Activated CD8-positive, alpha-beta T cell treated with anti-CD3 and anti-CD28 coated beads for 36 hours (primary cell): ENCODE measurements at regions not wholly inside any gene's neighbourhood (a gene's known extent, or its start where the extent isn't known, plus 50 kb on each side); places are given as distances from the start of the nearest gene placed in this dataset.

Experiments
- ATAC-seq: fragments of 200-7000 bp; cut with Tn5 transposase; one replicate; pipeline ENCODE4 v1.10.0; 2021; ENCODE audit warnings: mild to moderate bottlenecking, moderate library complexity
- CTCF ChIA-PET: fragments of 350-600 bp; sonication (Branson Sonifier 250); formaldehyde crosslinking; loops from one replicate; lab custom pipeline; 2021; ENCODE audit warnings: antibody characterized with exemption; lab: Charles Lee
- POLR2A ChIA-PET: fragments of 350-600 bp; sonication (Branson Sonifier 250); formaldehyde crosslinking; loops from one replicate; lab custom pipeline; 2021; ENCODE audit warnings: antibody characterized with exemption; lab: Charles Lee
- DNase-seq: peaks from one replicate; pipeline ENCODE4 v3.0.0-alpha.2; 2020
- H3K27ac Mint-ChIP-seq: one replicate; pipeline ENCODE4 v1.8.0; 2021; ENCODE audit warnings: mild to moderate bottlenecking, mixed read lengths
- H3K27me3 Mint-ChIP-seq: one replicate; pipeline ENCODE4 v1.8.0; 2021; ENCODE audit warnings: mixed read lengths
- H3K36me3 Mint-ChIP-seq: one replicate; pipeline ENCODE4 v1.8.0; 2021; ENCODE audit warnings: low read depth, mixed read lengths
- H3K4me1 Mint-ChIP-seq: one replicate; pipeline ENCODE4 v1.8.0; 2021; ENCODE audit warnings: low read depth, mixed read lengths
- H3K4me3 Mint-ChIP-seq: one replicate; pipeline ENCODE4 v1.8.0; 2021; ENCODE audit warnings: mild to moderate bottlenecking, moderate library complexity, mixed read lengths
- H3K9me3 Mint-ChIP-seq: one replicate; pipeline ENCODE4 v1.8.0; 2021; ENCODE audit warnings: mixed read lengths
- intact Hi-C: fragments of 100-400 bp; cut with micrococcal nuclease; formaldehyde crosslinking; loops from one replicate; pipeline ENCODE4 v1.10.0; 2022
- TF ChIP-seq, protein P1 (sequence below): fragments of 200-600 bp; IDR thresholded peaks from one replicate; pipeline ENCODE4 v1.8.0; 2022; ENCODE audit warnings: antibody characterized with exemption, mild to moderate bottlenecking

DNA sequence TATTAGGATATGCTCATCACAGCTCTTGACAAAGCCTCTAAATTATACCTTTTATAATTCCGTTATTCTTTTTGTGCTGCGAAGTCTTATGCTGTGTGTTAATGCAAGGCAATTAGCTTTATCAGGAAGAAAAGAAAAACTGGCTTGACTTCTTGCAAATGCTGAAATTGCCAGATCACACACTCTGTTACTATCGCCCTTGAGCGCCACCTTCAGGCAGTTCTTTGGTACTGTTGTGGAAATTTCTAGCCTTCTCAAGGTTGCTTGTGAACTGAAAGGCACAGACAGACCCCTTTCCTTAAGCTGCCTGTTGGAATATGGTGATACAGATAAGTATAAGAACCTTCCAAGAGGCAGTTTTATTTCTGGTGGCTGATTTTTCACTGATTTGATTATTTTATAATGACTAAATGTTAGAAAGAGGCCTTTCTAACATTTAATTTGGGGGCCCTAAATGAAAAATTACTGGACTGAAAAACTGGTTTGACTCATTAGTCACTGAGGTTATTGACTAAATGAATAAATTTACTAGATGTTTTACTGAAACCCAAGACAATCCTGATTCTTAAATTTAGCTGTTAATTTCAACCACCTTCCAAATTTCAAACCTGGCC lies 126.2 kb upstream of the RASGRP1 start:
- POLR2A ChIA-PET, result interaction anchor here (0.6 to 11.1 kb wide), 22 partner anchors 7 to 242 kb away, joined by 3 to 192 read pairs (median 4); partner anchors contain the start of genes FAM98B and RASGRP1
- TF ChIP-seq, protein P1, sequence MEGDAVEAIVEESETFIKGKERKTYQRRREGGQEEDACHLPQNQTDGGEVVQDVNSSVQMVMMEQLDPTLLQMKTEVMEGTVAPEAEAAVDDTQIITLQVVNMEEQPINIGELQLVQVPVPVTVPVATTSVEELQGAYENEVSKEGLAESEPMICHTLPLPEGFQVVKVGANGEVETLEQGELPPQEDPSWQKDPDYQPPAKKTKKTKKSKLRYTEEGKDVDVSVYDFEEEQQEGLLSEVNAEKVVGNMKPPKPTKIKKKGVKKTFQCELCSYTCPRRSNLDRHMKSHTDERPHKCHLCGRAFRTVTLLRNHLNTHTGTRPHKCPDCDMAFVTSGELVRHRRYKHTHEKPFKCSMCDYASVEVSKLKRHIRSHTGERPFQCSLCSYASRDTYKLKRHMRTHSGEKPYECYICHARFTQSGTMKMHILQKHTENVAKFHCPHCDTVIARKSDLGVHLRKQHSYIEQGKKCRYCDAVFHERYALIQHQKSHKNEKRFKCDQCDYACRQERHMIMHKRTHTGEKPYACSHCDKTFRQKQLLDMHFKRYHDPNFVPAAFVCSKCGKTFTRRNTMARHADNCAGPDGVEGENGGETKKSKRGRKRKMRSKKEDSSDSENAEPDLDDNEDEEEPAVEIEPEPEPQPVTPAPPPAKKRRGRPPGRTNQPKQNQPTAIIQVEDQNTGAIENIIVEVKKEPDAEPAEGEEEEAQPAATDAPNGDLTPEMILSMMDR, result peak; percentile 91
- Mint-ChIP-seq H3K36me3 (no peaks in the 10 kb centered on the region), H3K27ac (peak overlapping the region; percentile 62), H3K27me3 (no peaks in the 10 kb centered on the region), H3K4me3 (no peak overlapping the region), H3K4me1 (peaks cover 71% of the 10 kb centered on the region), H3K9me3 (no peaks in the 10 kb centered on the region)
- ATAC-seq (peak; percentile 38), DNase-seq (peak; percentile 88)
- intact Hi-C loops, result loop anchor here (2.0 kb wide), 1 partner anchor 250 kb away; no protein-coding TSS in a partner anchor
- CTCF ChIA-PET, result interaction anchor here (0.6 to 12.1 kb wide), 55 partner anchors 8 to 438 kb away, joined by 3 to 464 read pairs (median 9); partner anchors contain the start of genes FAM98B, RASGRP1 and SPRED1

DNA sequence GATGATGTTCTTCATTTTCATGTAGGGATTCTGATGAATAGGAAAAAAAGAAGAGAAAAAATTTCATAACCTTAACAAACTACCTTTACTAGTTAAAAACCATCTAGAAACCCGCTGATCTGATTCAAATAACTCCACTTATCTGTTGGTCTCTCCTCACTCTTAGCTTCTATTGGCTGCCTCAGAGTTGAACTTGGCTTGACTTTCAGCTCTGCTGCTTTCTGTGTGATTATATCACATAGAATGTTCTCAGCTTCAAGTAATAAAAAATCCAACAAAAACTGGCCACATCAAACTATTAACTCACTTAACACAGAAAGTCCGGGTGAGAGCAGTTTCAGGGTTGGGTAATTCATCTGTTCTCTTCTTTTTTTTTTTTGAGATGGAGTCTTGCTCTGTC lies 126.8 kb upstream of the RASGRP1 start:
- Mint-ChIP-seq H3K36me3 (no peaks in the 10 kb centered on the region), H3K27me3 (no peaks in the 10 kb centered on the region), H3K4me1 (peaks cover 71% of the 10 kb centered on the region), H3K4me3 (no peak overlapping the region), H3K27ac (peak overlapping the region; percentile 62), H3K9me3 (no peaks in the 10 kb centered on the region)
- TF ChIP-seq, protein P1, result no peak
- CTCF ChIA-PET, result interaction anchor here (0.7 to 12.1 kb wide), 43 partner anchors 7 to 250 kb away, joined by 3 to 464 read pairs (median 12); partner anchors contain the start of genes FAM98B and RASGRP1
- POLR2A ChIA-PET, result interaction anchor here (0.7 to 11.1 kb wide), 11 partner anchors 7 to 242 kb away, joined by 3 to 192 read pairs (median 5); partner anchors contain the start of genes FAM98B and RASGRP1
- ATAC-seq (no peak), DNase-seq (no peak)
- intact Hi-C loops, result loop anchor here (2.0 kb wide), 1 partner anchor 251 kb away; no protein-coding TSS in a partner anchor

DNA sequence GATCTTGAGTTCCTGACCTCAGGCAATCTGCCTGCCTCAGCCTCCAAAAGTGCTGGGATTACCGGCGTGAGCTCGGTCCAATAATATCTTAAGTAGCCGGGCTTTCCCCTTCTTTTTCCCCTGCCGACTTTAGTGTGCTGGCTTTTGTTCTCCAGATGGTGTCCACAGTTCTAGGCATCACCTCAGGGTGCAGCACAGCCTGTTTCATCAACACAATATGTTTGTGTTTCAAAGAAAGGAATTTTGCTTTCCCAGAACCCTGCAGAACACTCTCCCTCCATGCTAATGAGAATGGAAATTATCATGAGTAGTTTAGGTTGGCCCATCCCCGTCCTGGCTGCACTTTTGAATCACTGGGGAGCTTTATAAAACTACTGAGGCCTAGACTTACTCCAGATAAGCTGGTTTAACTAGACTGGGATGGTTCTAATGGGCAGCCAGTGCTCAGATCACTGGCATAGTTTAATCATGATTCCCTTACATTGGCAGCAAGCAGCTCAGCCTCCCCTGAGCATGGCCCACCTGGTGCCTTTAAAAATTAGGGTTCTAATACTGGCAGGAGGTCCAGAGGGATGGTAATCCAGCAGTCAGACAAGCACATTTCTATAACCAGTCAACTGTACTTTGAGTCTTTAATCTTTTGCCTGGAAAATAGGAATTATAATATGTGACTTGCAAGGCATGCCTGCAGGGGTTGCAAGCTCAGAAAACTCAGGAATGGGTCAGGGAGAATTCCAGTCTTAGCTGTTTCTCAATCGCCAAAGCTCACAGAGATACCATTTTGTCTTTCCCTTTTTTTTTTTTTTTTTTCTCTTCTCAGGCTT lies 127.6 kb upstream of the RASGRP1 start:
- intact Hi-C loops, result loop anchor here (2.0 kb wide), 1 partner anchor 251 kb away; no protein-coding TSS in a partner anchor
- POLR2A ChIA-PET, result interaction anchor here (1.2 to 11.1 kb wide), 4 partner anchors 6 to 243 kb away, joined by 4 to 192 read pairs (median 28); partner anchors contain the start of genes FAM98B and RASGRP1
- ATAC-seq (no peak), DNase-seq (no peak)
- H3K27ac Mint-ChIP-seq, result no peak overlapping the region
- TF ChIP-seq, protein P1, result no peak
- no peak overlapping the region for H3K4me3 Mint-ChIP-seq
- H3K4me1 Mint-ChIP-seq, result peaks cover 71% of the 10 kb centered on the region
- no peaks in the 10 kb centered on the region for H3K9me3 Mint-ChIP-seq
- no peaks in the 10 kb centered on the region for H3K36me3 Mint-ChIP-seq
- H3K27me3 Mint-ChIP-seq, result no peaks in the 10 kb centered on the region
- CTCF ChIA-PET, result interaction anchor here (0.7 to 12.1 kb wide), 25 partner anchors 7 to 251 kb away, joined by 3 to 464 read pairs (median 38); partner anchors contain the start of genes FAM98B and RASGRP1

DNA sequence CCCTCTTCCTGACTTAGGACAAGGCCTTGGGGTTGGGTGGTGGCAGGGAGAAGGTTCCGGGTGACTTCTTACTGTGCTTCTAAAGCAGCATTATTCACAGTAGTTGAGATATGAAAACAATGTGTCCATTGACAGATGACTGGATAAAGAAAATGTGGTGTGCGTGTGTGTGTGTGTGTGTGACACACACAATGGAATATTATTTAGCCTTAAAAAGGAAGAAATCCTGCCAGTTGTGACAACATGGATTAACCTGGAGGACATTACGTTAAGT lies 128.1 kb upstream of the RASGRP1 start:
- no peak for ATAC-seq
- peaks cover 71% of the 10 kb centered on the region for H3K4me1 Mint-ChIP-seq
- intact Hi-C loops, result no loop called here

More for the DNA sequence above, 128.1 kb upstream of the RASGRP1 start:
- ChIA-PET CTCF (interaction anchor here (0.7 to 12.1 kb wide), 12 partner anchors 9 to 251 kb away, joined by 3 to 464 read pairs (median 47); partner anchors contain the start of genes FAM98B and RASGRP1), POLR2A (interaction anchor here (11.1 kb wide), 1 partner anchor 130 kb away, joined by 192 read pairs; the partner anchor contains the start of gene RASGRP1)
- H3K27ac Mint-ChIP-seq, result no peak overlapping the region
- no peaks in the 10 kb centered on the region for H3K9me3 Mint-ChIP-seq
- TF ChIP-seq, protein P1, result no peak
- no peak overlapping the region for H3K4me3 Mint-ChIP-seq
- DNase-seq, result no peak
- H3K36me3 Mint-ChIP-seq, result no peaks in the 10 kb centered on the region
- no peaks in the 10 kb centered on the region for H3K27me3 Mint-ChIP-seq
